K562 (cell line): ENCODE measurements at regions not wholly inside any gene's neighbourhood (a gene's known extent, or its start where the extent isn't known, plus 50 kb on each side); places are given as distances from the start of the nearest gene placed in this dataset.

Experiments used
- ETV6 ChIP-seq, 3 experiments: fragments of 150-350 bp in 1 of 3; sonication (generic) in 1 of 3; formaldehyde crosslinking in 1 of 3; IDR thresholded peaks; 2 replicates each; pipeline versions ENCODE4 v1.6.1 to v1.8.0; 2014 to 2022; ENCODE audit warnings: borderline replicate concordance in 2 of 3, low read depth in 2 of 3, antibody characterized with exemption in 1 of 3, low read length in 1 of 3, mild to moderate bottlenecking in 1 of 3, missing genetic modification reagents in 1 of 3
- HDAC3 ChIP-seq: fragments of 450-650 bp; IDR thresholded peaks from 2 replicates; pipeline ENCODE4 v1.6.1; 2018; ENCODE audit warnings: borderline replicate concordance, mild to moderate bottlenecking, moderate library complexity; ENCODE audit not compliant: partially characterized antibody
- HMG20A ChIP-seq: fragments of 450-650 bp; formaldehyde crosslinking; conservative IDR thresholded peaks from 2 replicates; pipeline ENCODE4 v1.4.0; 2020; ENCODE audit warnings: mild to moderate bottlenecking, mixed read lengths
- KDM1A ChIP-seq, 2 experiments: fragments of 450-650 bp; IDR thresholded peaks; 2 replicates each; pipeline ENCODE4 v1.6.1; 2016; ENCODE audit warnings: mild to moderate bottlenecking in 2 of 2
- NFE2 ChIP-seq: IDR thresholded peaks from 2 replicates; pipeline ENCODE4 v1.6.1; 2014; ENCODE audit warnings: antibody characterized with exemption, low read depth
- NFIC ChIP-seq: fragments of 450-650 bp; IDR thresholded peaks from 2 replicates; pipeline ENCODE4 v1.6.1; 2017; ENCODE audit warnings: mild to moderate bottlenecking, inconsistent platforms
- RUNX1 ChIP-seq: sonication (generic); IDR thresholded peaks from 2 replicates; pipeline ENCODE4 v1.6.1; 2016; ENCODE audit warnings: antibody characterized with exemption, low read depth
- SMARCA5 ChIP-seq: fragments of 450-650 bp; IDR thresholded peaks from 2 replicates; pipeline ENCODE4 v1.6.1; 2016
- TARDBP ChIP-seq: fragments of 450-650 bp; IDR thresholded peaks from 2 replicates; pipeline ENCODE4 v1.6.1; 2016
- ZNF764 ChIP-seq: fragments of 250-450 bp; sonication (Bioruptor Pico); IDR thresholded peaks from 2 replicates; pipeline ENCODE4 v1.4.0; 2020; ENCODE audit warnings: low read depth, mild to moderate bottlenecking, moderate library complexity
- TF ChIP-seq, protein P1 (sequence below): conservative IDR thresholded peaks from 2 replicates; pipeline ENCODE4 v1.6.1; 2011; ENCODE audit warnings: low read depth, mild to moderate bottlenecking, low read length; ENCODE audit not compliant: control insufficient read depth
- TF ChIP-seq, protein P2 (sequence below), 2 experiments: IDR thresholded peaks in 1 of 2; conservative IDR thresholded peaks in 1 of 2; 2 replicates each; pipeline ENCODE4 v1.6.1; 2016; ENCODE audit warnings: low read depth in 2 of 2, mild to moderate bottlenecking in 1 of 2, missing compliant biosample characterization in 1 of 2, missing genetic modification characterization in 1 of 2, moderate library complexity in 1 of 2
- TF ChIP-seq, protein P3 (sequence below): sonication (generic); formaldehyde crosslinking; IDR thresholded peaks from 2 replicates; pipeline ENCODE4 v1.8.0; 2022; ENCODE audit warnings: mild to moderate bottlenecking, missing genetic modification reagents

DNA sequence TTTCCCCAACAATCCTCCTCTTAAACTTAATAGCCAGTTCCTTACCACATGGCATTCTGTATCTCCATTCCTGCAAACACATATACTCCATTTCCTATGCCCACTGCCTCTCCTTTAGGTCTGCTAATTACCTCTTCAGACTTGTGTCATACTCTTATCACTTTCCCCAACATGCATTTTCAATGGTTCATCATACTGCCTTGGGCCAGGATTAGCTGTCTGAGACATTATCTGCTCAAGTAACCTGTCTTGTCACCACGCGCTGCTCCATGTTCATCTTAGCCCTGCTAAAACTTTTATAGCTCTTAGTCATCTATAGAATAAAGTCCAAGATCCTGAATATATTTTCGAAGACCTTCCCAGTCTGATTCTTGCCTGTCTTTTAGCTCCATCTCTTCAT is 224.1 kb upstream of the GK2 start (continued):
- TF ChIP-seq HDAC3 (peak; percentile 68), ZNF764 (no peak), ETV6 (IDR thresholded peaks at IDR 0.05; ENCODE audit: borderline replicate concordance in 1 of 2, low read depth in 2 of 2, low read length in 1 of 2) (no peak), ETV6 (CRISPR knock-in tag; IDR thresholded peaks at IDR 0.05; ENCODE audit: borderline replicate concordance) (no peak), RUNX1 (no peak), NFIC (peak; percentile 58), HMG20A (no peak), NFE2 (peak; percentile 48; the same call in 1 of the 2 replicates), TARDBP (peak; percentile 27; the same call in 1 of the 2 replicates), KDM1A (IDR thresholded peaks at IDR 0.05) (peak in 1 of 2 experiments; percentile 52; a peak in 1 of 4 replicates), SMARCA5 (no peak)
- TF ChIP-seq, protein P1, sequence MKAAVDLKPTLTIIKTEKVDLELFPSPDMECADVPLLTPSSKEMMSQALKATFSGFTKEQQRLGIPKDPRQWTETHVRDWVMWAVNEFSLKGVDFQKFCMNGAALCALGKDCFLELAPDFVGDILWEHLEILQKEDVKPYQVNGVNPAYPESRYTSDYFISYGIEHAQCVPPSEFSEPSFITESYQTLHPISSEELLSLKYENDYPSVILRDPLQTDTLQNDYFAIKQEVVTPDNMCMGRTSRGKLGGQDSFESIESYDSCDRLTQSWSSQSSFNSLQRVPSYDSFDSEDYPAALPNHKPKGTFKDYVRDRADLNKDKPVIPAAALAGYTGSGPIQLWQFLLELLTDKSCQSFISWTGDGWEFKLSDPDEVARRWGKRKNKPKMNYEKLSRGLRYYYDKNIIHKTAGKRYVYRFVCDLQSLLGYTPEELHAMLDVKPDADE: no peak
- TF ChIP-seq, protein P2, sequence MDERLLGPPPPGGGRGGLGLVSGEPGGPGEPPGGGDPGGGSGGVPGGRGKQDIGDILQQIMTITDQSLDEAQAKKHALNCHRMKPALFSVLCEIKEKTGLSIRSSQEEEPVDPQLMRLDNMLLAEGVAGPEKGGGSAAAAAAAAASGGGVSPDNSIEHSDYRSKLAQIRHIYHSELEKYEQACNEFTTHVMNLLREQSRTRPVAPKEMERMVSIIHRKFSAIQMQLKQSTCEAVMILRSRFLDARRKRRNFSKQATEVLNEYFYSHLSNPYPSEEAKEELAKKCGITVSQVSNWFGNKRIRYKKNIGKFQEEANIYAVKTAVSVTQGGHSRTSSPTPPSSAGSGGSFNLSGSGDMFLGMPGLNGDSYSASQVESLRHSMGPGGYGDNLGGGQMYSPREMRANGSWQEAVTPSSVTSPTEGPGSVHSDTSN (CRISPR knock-in tag; IDR thresholded peaks at IDR 0.05; ENCODE audit: low read depth): no peak
- TF ChIP-seq, protein P2 (tag; conservative IDR thresholded peaks at IDR 0.05; ENCODE audit: low read depth): 0 out of 2 replicates have a peak, but pooled peaks have one; percentile 26
- TF ChIP-seq, protein P3, sequence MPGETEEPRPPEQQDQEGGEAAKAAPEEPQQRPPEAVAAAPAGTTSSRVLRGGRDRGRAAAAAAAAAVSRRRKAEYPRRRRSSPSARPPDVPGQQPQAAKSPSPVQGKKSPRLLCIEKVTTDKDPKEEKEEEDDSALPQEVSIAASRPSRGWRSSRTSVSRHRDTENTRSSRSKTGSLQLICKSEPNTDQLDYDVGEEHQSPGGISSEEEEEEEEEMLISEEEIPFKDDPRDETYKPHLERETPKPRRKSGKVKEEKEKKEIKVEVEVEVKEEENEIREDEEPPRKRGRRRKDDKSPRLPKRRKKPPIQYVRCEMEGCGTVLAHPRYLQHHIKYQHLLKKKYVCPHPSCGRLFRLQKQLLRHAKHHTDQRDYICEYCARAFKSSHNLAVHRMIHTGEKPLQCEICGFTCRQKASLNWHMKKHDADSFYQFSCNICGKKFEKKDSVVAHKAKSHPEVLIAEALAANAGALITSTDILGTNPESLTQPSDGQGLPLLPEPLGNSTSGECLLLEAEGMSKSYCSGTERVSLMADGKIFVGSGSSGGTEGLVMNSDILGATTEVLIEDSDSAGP (CRISPR knock-in tag): no peak
